ENCODE measurements at regions not wholly inside any gene's neighbourhood (a gene's known extent, or its start where the extent isn't known, plus 50 kb on each side); places are given as distances from the start of the nearest gene placed in this dataset.

GRCh38 chr7:125651823-125652528 is 722.4 kb upstream of the POT1 start:
- DNase-seq (ENCODE audit: low spot score) (no peak), ATAC-seq (ENCODE audit: insufficient number of reproducible peaks, low FRiP score, low read depth) (no peak)
- Histone ChIP-seq H3K36me3 (no peaks in the 10 kb centered on the region), H3K4me3 (no peak overlapping the region), H3K27ac (no peak overlapping the region), H3K27me3 (replicated peaks; ENCODE audit: insufficient read depth) (no peaks in the 10 kb centered on the region), H3K9me3 (no peaks in the 10 kb centered on the region), H3K4me1 (ENCODE audit: control insufficient read depth in 1 of 2, low read depth in 2 of 2) (no peaks in the 10 kb centered on the region)
- TF ChIP-seq CTCF (IDR thresholded peaks at IDR 0.05), result no peak

GRCh38 chr7:125648543-125648942 is 718.9 kb upstream of the POT1 start:
- DNase-seq (ENCODE audit: low spot score) (no peak), ATAC-seq (ENCODE audit: insufficient number of reproducible peaks, low FRiP score, low read depth) (no peak)
- no peak overlapping the region for H3K4me3 ChIP-seq
- no peaks in the 10 kb centered on the region for H3K4me1 ChIP-seq (ENCODE audit: control insufficient read depth in 1 of 2, low read depth in 2 of 2)
- no peak overlapping the region for H3K27ac ChIP-seq
- no peaks in the 10 kb centered on the region for H3K36me3 ChIP-seq
- no peaks in the 10 kb centered on the region for H3K27me3 ChIP-seq (replicated peaks; ENCODE audit: insufficient read depth)
- H3K9me3 ChIP-seq, result no peaks in the 10 kb centered on the region
- TF ChIP-seq CTCF (IDR thresholded peaks at IDR 0.05), result no peak

GRCh38 chr7:125645770-125646169 is 716.1 kb upstream of the POT1 start:
- H3K4me3 ChIP-seq, result no peak overlapping the region
- TF ChIP-seq CTCF (IDR thresholded peaks at IDR 0.05), result no peak
- no peaks in the 10 kb centered on the region for H3K36me3 ChIP-seq
- ATAC-seq (ENCODE audit: insufficient number of reproducible peaks, low FRiP score, low read depth) (no peak), DNase-seq (ENCODE audit: low spot score) (no peak)
- H3K27me3 ChIP-seq (replicated peaks; ENCODE audit: insufficient read depth), result no peaks in the 10 kb centered on the region
- no peak overlapping the region for H3K27ac ChIP-seq
- no peaks in the 10 kb centered on the region for H3K9me3 ChIP-seq
- no peaks in the 10 kb centered on the region for H3K4me1 ChIP-seq (ENCODE audit: control insufficient read depth in 1 of 2, low read depth in 2 of 2)

- ATAC-seq (ENCODE audit: insufficient number of reproducible peaks, low FRiP score, low read depth) (no peak), DNase-seq (ENCODE audit: low spot score) (no peak)
- Histone ChIP-seq H3K9me3 (no peaks in the 10 kb centered on the region), H3K4me3 (no peak overlapping the region), H3K27me3 (replicated peaks; ENCODE audit: insufficient read depth) (no peaks in the 10 kb centered on the region), H3K4me1 (ENCODE audit: control insufficient read depth in 1 of 2, low read depth in 2 of 2) (no peaks in the 10 kb centered on the region), H3K36me3 (no peaks in the 10 kb centered on the region), H3K27ac (no peak overlapping the region)
- TF ChIP-seq CTCF (IDR thresholded peaks at IDR 0.05), result no peak
Measured at GRCh38 chr7:125644109-125644508, 714.5 kb upstream of the POT1 start.

- ATAC-seq (ENCODE audit: insufficient number of reproducible peaks, low FRiP score, low read depth), result no peak
- TF ChIP-seq CTCF (IDR thresholded peaks at IDR 0.05), result no peak
- no peaks in the 10 kb centered on the region for H3K9me3 ChIP-seq
- no peaks in the 10 kb centered on the region for H3K4me1 ChIP-seq (ENCODE audit: control insufficient read depth in 1 of 2, low read depth in 2 of 2)
- H3K4me3 ChIP-seq, result no peak overlapping the region
- no peak for DNase-seq (ENCODE audit: low spot score)
- no peaks in the 10 kb centered on the region for H3K36me3 ChIP-seq
- H3K27me3 ChIP-seq (replicated peaks; ENCODE audit: insufficient read depth), result no peaks in the 10 kb centered on the region
- no peak overlapping the region for H3K27ac ChIP-seq
Measured at GRCh38 chr7:125643302-125643701, 713.7 kb upstream of the POT1 start.
